GM18507 (cell line): ENCODE measurements at regions not wholly inside any gene's neighbourhood (a gene's known extent, or its start where the extent isn't known, plus 50 kb on each side); places are given as distances from the start of the nearest gene placed in this dataset.

ENCODE experiments used
- DNase-seq: peaks from one replicate; pipeline ENCODE4 v3.0.0; 2011; ENCODE audit warnings: low read depth; ENCODE audit not compliant: insufficient read length; ENCODE audit errors: extremely low spot score
- FAIRE-seq: peaks from 2 replicates; lab custom pipeline; 2011; peaks lifted over from hg19 to GRCh38; lab: Jason Lieb, UNC

GRCh38 chr2:145199827-145200706, 680.1 kb upstream of the ZEB2 start:
- FAIRE-seq (no peak), DNase-seq (no peak)

GRCh38 chr2:145199042-145199441, 679.1 kb upstream of the ZEB2 start:
- DNase-seq (no peak), FAIRE-seq (no peak)

- DNase-seq (no peak), FAIRE-seq (no peak)
Measured at GRCh38 chr2:145198555-145198954, 678.6 kb upstream of the ZEB2 start.

GRCh38 chr2:145197944-145198343, 678.0 kb upstream of the ZEB2 start:
- FAIRE-seq (no peak), DNase-seq (no peak)

- FAIRE-seq (no peak), DNase-seq (no peak)
Measured at GRCh38 chr2:145194673-145195072, 674.8 kb upstream of the ZEB2 start.

- no peak for FAIRE-seq
- no peak for DNase-seq
Measured at GRCh38 chr2:145190031-145190703, 670.2 kb upstream of the ZEB2 start.

GRCh38 chr2:145186303-145186702, 666.4 kb upstream of the ZEB2 start:
- FAIRE-seq, result no peak
- DNase-seq, result no peak

GRCh38 chr2:145185696-145186095, 665.8 kb upstream of the ZEB2 start:
- no peak for DNase-seq

GRCh38 chr2:145184741-145185651, 665.1 kb upstream of the ZEB2 start:
- DNase-seq (no peak), FAIRE-seq (no peak)

More at GRCh38 chr2:145185696-145186095, 665.8 kb upstream of the ZEB2 start:
- no peak for FAIRE-seq

GRCh38 chr2:145169285-145169684, 649.4 kb upstream of the ZEB2 start:
- FAIRE-seq, result no peak
- no peak for DNase-seq

- DNase-seq, result no peak
- FAIRE-seq, result no peak
Measured at GRCh38 chr2:145168091-145168490, 648.2 kb upstream of the ZEB2 start.

- FAIRE-seq, result no peak
Measured at GRCh38 chr2:145166731-145167302, 646.9 kb upstream of the ZEB2 start.

GRCh38 chr2:145161656-145162055, 641.7 kb upstream of the ZEB2 start:
- FAIRE-seq, result no peak
- DNase-seq, result no peak

More at GRCh38 chr2:145166731-145167302, 646.9 kb upstream of the ZEB2 start:
- no peak for DNase-seq

GRCh38 chr2:145160855-145161254, 640.9 kb upstream of the ZEB2 start:
- FAIRE-seq (no peak), DNase-seq (no peak)

GRCh38 chr2:145159676-145160075, 639.8 kb upstream of the ZEB2 start:
- no peak for FAIRE-seq

GRCh38 chr2:145157741-145158591, 638.0 kb upstream of the ZEB2 start:
- FAIRE-seq, result no peak
- no peak for DNase-seq

More at GRCh38 chr2:145159676-145160075, 639.8 kb upstream of the ZEB2 start:
- no peak for DNase-seq

- DNase-seq (no peak), FAIRE-seq (no peak)
Measured at GRCh38 chr2:145157036-145157675, 637.2 kb upstream of the ZEB2 start.

- no peak for FAIRE-seq
- DNase-seq, result no peak
Measured at GRCh38 chr2:145156199-145156598, 636.3 kb upstream of the ZEB2 start.
